C4-2B (cell line): ENCODE measurements at regions not wholly inside any gene's neighbourhood (a gene's known extent, or its start where the extent isn't known, plus 50 kb on each side); places are given as distances from the start of the nearest gene placed in this dataset.

Experiments
- ZFX ChIP-seq: fragments of 450-650 bp; IDR thresholded peaks from 2 replicates; pipeline ENCODE4 v1.6.1; 2017
- TF ChIP-seq, protein P1 (sequence below): fragments of 450-650 bp; conservative IDR thresholded peaks from 2 replicates; pipeline ENCODE4 v1.5.1; 2017; ENCODE audit warnings: mild to moderate bottlenecking

DNA sequence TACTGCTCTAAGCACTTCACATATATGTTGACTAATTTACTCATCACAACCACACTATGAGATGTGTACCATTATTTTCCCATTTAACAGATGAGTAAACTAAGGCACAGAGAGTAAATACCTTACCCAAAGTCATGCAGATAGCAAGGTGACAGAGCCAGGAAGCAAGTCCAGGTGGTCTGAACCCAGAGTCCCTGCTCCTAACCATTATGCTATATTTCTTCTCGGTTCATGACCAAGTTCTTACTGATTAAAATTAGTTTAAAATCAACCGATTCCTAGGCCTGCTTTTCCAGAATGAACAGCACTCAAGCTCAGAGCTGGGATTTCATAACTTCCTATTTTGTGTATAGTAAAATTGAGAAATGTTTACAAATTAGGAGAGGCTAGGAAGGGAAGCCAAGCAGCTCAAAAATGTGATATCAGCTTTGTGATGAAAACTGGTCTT is 85.5 kb upstream of the EGLN3 start:
- TF ChIP-seq, protein P1, sequence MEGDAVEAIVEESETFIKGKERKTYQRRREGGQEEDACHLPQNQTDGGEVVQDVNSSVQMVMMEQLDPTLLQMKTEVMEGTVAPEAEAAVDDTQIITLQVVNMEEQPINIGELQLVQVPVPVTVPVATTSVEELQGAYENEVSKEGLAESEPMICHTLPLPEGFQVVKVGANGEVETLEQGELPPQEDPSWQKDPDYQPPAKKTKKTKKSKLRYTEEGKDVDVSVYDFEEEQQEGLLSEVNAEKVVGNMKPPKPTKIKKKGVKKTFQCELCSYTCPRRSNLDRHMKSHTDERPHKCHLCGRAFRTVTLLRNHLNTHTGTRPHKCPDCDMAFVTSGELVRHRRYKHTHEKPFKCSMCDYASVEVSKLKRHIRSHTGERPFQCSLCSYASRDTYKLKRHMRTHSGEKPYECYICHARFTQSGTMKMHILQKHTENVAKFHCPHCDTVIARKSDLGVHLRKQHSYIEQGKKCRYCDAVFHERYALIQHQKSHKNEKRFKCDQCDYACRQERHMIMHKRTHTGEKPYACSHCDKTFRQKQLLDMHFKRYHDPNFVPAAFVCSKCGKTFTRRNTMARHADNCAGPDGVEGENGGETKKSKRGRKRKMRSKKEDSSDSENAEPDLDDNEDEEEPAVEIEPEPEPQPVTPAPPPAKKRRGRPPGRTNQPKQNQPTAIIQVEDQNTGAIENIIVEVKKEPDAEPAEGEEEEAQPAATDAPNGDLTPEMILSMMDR = no peak
- TF ChIP-seq ZFX = no peak
